ENCODE measurements at regions not wholly inside any gene's neighbourhood (a gene's known extent, or its start where the extent isn't known, plus 50 kb on each side); places are given as distances from the start of the nearest gene placed in this dataset.

DNA sequence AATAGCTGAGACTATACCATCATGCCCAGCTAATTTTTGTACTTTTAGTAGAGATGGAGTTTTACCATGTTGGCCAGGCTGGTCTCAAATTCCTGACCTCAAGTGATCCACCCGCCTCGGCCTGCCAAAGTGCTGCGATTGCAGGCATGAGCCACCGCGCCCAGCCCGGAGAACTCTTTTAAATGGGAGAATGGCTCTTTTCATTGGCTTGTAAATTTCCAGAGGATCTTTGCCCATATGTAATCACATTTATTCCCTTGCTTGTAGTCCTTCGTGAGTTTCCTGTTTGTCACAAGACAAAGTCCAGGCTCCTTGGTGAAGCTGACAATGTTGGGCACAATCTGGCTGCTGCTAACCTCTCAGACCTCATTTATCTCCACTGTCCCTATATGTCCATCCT lies 135.1 kb downstream of the CEP57L1 start:
- no peak for DNase-seq (ENCODE audit: low read depth in 4 of 4, low spot score in 1 of 4)

GRCh38 chr6:109229536-109229935 lies 134.2 kb downstream of the CEP57L1 start:
- DNase-seq (ENCODE audit: low read depth in 4 of 4, low spot score in 1 of 4): no peak

DNA sequence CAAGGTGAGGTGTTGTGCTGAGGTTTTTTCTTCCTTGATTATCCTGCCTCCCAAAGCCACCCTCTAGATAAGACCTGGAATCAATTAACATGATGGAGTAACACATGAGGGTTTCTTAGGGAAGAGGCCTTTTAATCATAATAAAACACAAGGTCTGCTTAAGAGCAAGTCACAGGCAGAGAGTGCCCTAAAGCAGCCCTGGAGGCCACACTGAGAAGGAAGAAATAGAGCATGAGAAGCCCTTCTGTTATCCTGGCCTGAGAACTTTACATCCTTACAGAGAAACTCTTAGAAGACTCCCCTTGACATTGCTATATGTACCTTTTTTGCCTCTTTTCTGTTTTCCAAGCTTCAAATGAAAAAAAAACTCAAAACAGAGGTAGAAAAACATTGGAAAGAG lies 132.3 kb downstream of the CEP57L1 start:
- DNase-seq (ENCODE audit: low read depth in 4 of 4, low spot score in 1 of 4): no peak

- DNase-seq (ENCODE audit: low read depth in 4 of 4, low spot score in 1 of 4): no peak
Measured at GRCh38 chr6:109226353-109226752, 131.0 kb downstream of the CEP57L1 start.

DNA sequence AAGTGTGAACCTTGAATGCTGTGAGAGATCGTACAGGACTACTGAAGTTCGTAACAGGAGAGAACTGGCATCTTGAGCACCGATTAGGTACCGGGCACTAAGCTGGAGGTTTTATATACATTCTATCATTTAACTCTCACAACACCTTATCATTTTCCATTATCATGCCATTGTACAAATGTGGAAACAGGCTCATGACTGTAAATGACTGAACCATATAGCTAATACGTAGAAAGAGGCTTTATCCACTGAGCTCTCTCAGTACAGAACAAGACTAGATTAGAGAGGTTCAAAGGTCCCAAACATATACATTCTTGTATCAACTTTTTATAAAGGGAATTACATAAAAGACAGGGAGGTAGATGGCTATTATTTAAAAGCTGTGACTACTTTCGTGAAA lies 130.6 kb downstream of the CEP57L1 start:
- DNase-seq (ENCODE audit: low read depth in 4 of 4, low spot score in 1 of 4): no peak

DNA sequence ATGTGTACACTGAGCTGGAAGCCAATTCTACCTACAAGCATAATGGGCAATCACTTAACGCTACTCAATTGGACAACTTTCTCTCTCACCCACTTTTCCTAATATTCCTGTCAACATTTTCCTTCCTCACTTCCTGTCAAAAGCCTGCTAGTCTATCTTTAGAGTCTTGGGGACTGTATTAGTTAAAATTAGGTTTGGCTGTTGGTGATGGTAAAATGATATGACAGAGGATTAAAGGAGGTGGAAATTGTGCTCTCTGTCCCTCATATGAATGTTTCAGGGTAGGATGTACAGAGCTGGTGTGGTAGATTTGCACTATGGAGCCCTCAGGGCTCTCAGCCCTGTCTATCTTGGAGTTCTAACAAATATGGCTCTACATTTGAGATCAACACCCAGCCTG lies 129.7 kb downstream of the CEP57L1 start:
- DNase-seq (ENCODE audit: low read depth in 4 of 4, low spot score in 1 of 4): no peak

GRCh38 chr6:109224107-109224875 lies 129.0 kb downstream of the CEP57L1 start:
- DNase-seq (ENCODE audit: low read depth in 4 of 4, low spot score in 1 of 4): no peak

DNA sequence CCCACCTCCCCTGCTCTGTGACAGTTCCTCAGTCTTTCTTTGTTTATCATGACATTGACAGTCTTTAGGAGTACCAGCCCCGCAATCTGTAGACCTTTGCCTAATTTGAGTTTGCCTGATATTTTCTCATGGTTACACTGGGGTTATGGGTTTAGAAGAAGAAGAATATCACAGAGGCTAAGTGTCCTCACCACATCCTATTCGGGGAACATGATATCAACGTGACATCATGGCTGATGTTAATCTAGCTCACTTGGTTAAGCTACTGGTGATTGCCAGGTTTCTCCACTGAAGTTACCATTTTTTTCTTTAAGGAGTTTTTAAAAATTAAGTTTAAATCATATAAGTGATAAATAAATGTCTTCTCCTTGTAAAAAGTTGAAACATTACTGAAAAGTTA lies 127.5 kb downstream of the CEP57L1 start:
- DNase-seq (ENCODE audit: low read depth in 4 of 4, low spot score in 1 of 4): no peak

DNA sequence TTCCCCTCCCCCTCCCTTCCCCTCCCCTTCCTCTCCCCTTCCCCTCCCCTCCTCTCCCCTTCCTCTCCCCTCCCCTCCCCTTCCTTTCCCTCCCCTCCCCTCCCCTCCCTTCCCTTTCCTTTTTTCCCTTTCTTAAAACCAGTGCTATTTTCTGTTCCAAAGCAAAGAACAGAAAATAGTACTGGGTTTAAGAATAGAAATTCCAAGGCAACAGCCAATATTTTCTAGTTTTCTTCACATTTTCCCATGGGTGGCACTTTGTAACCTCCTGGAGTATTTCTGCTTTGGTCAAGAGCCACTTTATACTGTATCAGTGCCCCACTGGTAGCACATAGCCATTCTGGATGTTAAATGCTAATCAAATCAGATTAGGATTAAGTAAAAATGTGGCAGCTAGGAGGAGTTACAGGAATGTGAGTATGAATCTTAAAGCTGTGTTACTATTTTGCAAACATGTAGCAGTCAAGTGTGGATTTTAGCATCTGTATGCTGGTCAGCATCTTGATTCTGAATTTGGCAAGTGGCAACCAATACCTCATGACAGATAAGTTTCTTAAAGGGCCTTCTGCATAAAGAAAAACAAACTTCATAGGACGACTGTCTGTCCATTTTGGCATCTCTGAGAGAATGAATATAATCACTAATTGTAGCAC lies 126.4 kb downstream of the CEP57L1 start:
- no peak for DNase-seq (ENCODE audit: low read depth in 4 of 4, low spot score in 1 of 4)

All from stimulated activated CD4-positive, alpha-beta T cell treated with anti-CD3 and anti-CD28 coated beads, Interleukin-1b, Interleukin-23, amount 100 ng/mL, for 24 hours (primary cell).